Neural crest cell (in vitro differentiated cells): ENCODE measurements at regions not wholly inside any gene's neighbourhood (a gene's known extent, or its start where the extent isn't known, plus 50 kb on each side); places are given as distances from the start of the nearest gene placed in this dataset.

ENCODE experiments used
- DNase-seq: peaks from one replicate; pipeline ENCODE4 v3.0.0; 2021; ENCODE audit warnings: low read depth, mixed read lengths, low spot score
- H3K27ac Mint-ChIP-seq: one replicate; pipeline ENCODE4 v1.8.0; 2021; ENCODE audit warnings: mild to moderate bottlenecking, mixed read lengths; ENCODE audit not compliant: unreplicated experiment
- H3K27me3 Mint-ChIP-seq: 2 replicates; pipeline ENCODE4 v1.8.0; 2021; ENCODE audit warnings: low read depth, mild to moderate bottlenecking, mixed read lengths
- H3K36me3 Mint-ChIP-seq: 2 replicates; pipeline ENCODE4 v1.8.0; 2021; ENCODE audit warnings: low read depth, mild to moderate bottlenecking, mixed read lengths
- H3K4me1 Mint-ChIP-seq: 2 replicates; pipeline ENCODE4 v1.8.0; 2021; ENCODE audit warnings: mixed read lengths
- H3K4me3 Mint-ChIP-seq: one replicate; pipeline ENCODE4 v1.8.0; 2021; ENCODE audit warnings: mild to moderate bottlenecking, mixed read lengths
- H3K9me3 Mint-ChIP-seq: 2 replicates; pipeline ENCODE4 v1.8.0; 2021; ENCODE audit warnings: mixed read lengths
- TF ChIP-seq, protein P1 (sequence below): fragments of 200-600 bp; sonication (generic); conservative IDR thresholded peaks from 2 replicates; pipeline ENCODE4 v1.5.0; 2021; ENCODE audit warnings: antibody characterized with exemption, mild to moderate bottlenecking

DNA sequence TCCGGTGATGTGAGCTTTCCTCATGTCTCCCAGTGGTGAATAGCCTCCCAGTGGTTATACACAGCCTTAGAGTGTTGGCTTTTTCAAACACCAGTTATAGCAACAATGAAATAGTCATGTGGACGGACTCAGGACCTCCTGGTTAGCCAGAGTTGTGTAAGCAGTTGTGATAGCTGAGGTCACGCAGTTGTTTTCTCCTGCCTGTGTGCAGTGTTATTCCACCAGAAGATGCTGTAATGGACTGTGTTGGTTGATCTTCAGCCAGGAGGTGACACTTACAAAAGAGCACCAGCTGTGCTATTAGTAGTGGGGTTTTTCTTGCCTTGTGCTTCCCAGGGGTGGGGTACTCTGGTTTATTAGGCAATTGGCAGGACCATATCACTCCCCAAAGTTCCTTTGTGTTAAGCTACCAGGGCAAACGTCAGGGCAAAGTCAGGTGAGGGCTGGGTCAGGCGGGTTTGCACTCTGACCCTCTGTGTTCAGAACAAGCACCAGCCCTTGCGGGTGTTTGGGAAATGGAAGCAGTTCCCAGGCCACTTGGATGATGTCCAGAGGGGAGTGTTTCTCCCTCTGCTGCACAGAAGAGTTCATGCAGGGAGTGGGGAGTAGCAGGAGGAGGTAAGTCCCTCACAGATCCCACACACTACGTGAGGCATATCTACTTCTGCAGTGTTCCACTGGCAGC, 252.6 kb downstream of the TMEM47 start:
- TF ChIP-seq, protein P1, sequence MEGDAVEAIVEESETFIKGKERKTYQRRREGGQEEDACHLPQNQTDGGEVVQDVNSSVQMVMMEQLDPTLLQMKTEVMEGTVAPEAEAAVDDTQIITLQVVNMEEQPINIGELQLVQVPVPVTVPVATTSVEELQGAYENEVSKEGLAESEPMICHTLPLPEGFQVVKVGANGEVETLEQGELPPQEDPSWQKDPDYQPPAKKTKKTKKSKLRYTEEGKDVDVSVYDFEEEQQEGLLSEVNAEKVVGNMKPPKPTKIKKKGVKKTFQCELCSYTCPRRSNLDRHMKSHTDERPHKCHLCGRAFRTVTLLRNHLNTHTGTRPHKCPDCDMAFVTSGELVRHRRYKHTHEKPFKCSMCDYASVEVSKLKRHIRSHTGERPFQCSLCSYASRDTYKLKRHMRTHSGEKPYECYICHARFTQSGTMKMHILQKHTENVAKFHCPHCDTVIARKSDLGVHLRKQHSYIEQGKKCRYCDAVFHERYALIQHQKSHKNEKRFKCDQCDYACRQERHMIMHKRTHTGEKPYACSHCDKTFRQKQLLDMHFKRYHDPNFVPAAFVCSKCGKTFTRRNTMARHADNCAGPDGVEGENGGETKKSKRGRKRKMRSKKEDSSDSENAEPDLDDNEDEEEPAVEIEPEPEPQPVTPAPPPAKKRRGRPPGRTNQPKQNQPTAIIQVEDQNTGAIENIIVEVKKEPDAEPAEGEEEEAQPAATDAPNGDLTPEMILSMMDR, result no peak
- Mint-ChIP-seq H3K27ac (no peak overlapping the region), H3K4me3 (no peak overlapping the region)

DNA sequence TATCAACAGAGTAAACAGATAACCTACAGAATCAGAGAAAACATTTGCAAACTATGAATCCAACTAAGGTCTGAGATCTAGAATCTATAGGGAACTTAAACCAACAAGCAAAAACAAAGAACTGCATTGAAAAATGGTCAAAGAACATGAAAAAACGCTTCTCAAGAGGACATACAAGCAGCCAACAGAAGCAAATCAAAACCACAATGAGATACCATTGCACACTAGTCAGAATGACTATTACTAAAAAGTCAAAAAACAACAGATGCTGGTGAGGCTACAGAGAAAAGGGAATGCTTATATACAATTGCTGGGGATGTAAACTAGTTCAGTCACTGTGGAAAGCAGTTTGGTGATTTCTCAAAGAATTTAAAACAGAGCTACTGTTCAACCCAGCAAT, 255.7 kb downstream of the TMEM47 start:
- H3K9me3 Mint-ChIP-seq, result peaks cover 2% of the 10 kb centered on the region
- DNase-seq, result no peak
- TF ChIP-seq, protein P1, result no peak
- no peaks in the 10 kb centered on the region for H3K36me3 Mint-ChIP-seq
- no peak overlapping the region for H3K27ac Mint-ChIP-seq
- H3K4me3 Mint-ChIP-seq, result no peak overlapping the region
- no peaks in the 10 kb centered on the region for H3K27me3 Mint-ChIP-seq
- H3K4me1 Mint-ChIP-seq, result no peaks in the 10 kb centered on the region

More for the DNA sequence above, 252.6 kb downstream of the TMEM47 start:
- no peak for DNase-seq
- H3K36me3 Mint-ChIP-seq, result no peaks in the 10 kb centered on the region
- H3K9me3 Mint-ChIP-seq, result no peaks in the 10 kb centered on the region
- H3K4me1 Mint-ChIP-seq, result no peaks in the 10 kb centered on the region
- no peaks in the 10 kb centered on the region for H3K27me3 Mint-ChIP-seq

DNA sequence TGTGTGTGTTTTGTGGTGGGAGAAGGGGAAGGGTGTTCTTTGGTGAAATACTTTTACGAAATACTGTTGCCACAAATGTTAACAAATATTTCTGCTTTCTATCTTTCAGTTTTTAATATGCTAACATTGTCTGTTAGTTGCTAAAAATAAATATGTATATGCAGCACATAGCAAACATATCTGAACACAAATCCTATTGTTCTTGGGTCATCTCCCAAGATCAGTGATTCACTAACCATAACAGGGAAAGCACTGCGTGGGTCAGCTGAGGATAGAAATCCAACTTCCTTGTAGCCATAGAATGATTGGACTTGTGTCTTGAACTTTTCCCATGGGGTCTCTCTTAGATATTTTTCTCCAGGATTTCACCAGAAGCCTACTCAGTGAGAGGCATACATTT, 250.3 kb upstream of the FAM47A start:
- H3K4me1 Mint-ChIP-seq, result no peaks in the 10 kb centered on the region
- no peaks in the 10 kb centered on the region for H3K27me3 Mint-ChIP-seq
- DNase-seq, result no peak
- no peak overlapping the region for H3K4me3 Mint-ChIP-seq
- no peak overlapping the region for H3K27ac Mint-ChIP-seq
- H3K9me3 Mint-ChIP-seq, result no peaks in the 10 kb centered on the region
- no peaks in the 10 kb centered on the region for H3K36me3 Mint-ChIP-seq
- TF ChIP-seq, protein P1, result no peak

DNA sequence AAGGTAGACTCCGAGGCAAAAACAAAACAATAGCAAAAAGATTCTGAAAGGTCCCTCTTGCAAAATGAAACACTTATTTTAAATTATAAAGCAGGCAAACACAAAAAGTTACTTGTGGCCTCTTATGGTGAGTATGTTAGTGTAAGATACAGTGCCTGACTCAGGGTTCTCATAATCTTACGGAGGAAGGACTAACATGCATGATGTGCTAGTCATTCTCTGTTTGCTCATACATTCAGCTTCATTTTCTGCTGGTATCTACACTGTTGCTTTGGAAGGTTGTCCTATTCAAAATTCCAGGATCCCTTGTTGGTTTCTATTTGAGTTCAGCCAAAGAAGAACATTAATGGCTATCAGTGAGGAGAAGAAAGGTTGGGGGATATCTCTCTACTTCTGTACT, 249.1 kb upstream of the FAM47A start:
- TF ChIP-seq, protein P1, result no peak
- Mint-ChIP-seq H3K27me3 (no peaks in the 10 kb centered on the region), H3K4me3 (no peak overlapping the region), H3K9me3 (no peaks in the 10 kb centered on the region), H3K27ac (no peak overlapping the region), H3K4me1 (no peaks in the 10 kb centered on the region), H3K36me3 (no peaks in the 10 kb centered on the region)
- no peak for DNase-seq

DNA sequence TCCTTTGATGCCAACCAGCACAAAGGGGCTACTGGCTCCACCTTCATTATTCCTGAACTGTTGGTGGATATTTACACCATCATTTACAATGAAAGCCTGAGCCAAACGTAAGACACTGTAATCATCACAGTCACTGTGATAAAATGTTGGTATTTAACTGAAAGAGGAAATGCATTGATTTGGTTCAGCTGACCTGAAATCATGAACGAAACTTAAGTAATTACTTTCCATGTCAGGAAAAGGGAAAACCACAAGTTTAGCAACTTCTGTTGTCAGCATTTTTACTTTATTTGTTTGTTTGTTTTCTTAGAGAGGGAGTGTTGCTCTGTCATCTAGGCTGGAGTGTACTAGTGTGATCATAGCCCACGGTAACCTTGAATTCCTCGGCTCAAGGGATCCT, 247.8 kb upstream of the FAM47A start:
- DNase-seq, result no peak
- no peaks in the 10 kb centered on the region for H3K36me3 Mint-ChIP-seq
- H3K4me1 Mint-ChIP-seq, result no peaks in the 10 kb centered on the region
- H3K27me3 Mint-ChIP-seq, result no peaks in the 10 kb centered on the region
- H3K27ac Mint-ChIP-seq, result no peak overlapping the region
- H3K9me3 Mint-ChIP-seq, result no peaks in the 10 kb centered on the region
- TF ChIP-seq, protein P1, result no peak
- H3K4me3 Mint-ChIP-seq, result no peak overlapping the region
